ACC112 (cell line): ENCODE measurements at regions not wholly inside any gene's neighbourhood (a gene's known extent, or its start where the extent isn't known, plus 50 kb on each side); places are given as distances from the start of the nearest gene placed in this dataset.

Experiments used
- H2AFZ ChIP-seq: fragments of 200-600 bp; sonication (generic); one replicate; pipeline ENCODE4 v1.6.0; 2017; ENCODE audit warnings: antibody characterized with exemption, low read length; ENCODE audit not compliant: unreplicated experiment
- H3K27ac ChIP-seq: fragments of 200-600 bp; sonication (generic); 2 replicates; pipeline ENCODE4 v1.5.1; 2014; ENCODE audit warnings: low read depth, mild to moderate bottlenecking, antibody characterized with exemption, low read length, moderate library complexity
- H3K27me3 ChIP-seq: fragments of 200-600 bp; sonication (generic); 2 replicates; pipeline ENCODE4 v1.6.1; 2014; ENCODE audit warnings: mild to moderate bottlenecking, antibody characterized with exemption, low read length, moderate library complexity, mixed read lengths; ENCODE audit not compliant: insufficient read depth
- H3K36me3 ChIP-seq: fragments of 200-600 bp; sonication (generic); 2 replicates; pipeline ENCODE4 v1.6.1; 2016; ENCODE audit warnings: mild to moderate bottlenecking, antibody characterized with exemption, low read length, moderate library complexity, mixed read lengths; ENCODE audit not compliant: insufficient read depth
- H3K4me1 ChIP-seq: fragments of 200-600 bp; sonication (generic); one replicate; pipeline ENCODE4 v1.6.1; 2016; ENCODE audit warnings: low read length, mixed read lengths; ENCODE audit not compliant: insufficient read depth, unreplicated experiment, control insufficient read depth
- H3K4me3 ChIP-seq: fragments of 200-600 bp; sonication (generic); 2 replicates; pipeline ENCODE4 v1.5.1; 2014; ENCODE audit warnings: mild to moderate bottlenecking, low read depth, low read length
- H3K79me2 ChIP-seq: fragments of 200-600 bp; sonication (generic); one replicate; pipeline ENCODE4 v1.6.0; 2016; ENCODE audit warnings: low read length; ENCODE audit not compliant: control insufficient read depth, unreplicated experiment, insufficient read depth

DNA sequence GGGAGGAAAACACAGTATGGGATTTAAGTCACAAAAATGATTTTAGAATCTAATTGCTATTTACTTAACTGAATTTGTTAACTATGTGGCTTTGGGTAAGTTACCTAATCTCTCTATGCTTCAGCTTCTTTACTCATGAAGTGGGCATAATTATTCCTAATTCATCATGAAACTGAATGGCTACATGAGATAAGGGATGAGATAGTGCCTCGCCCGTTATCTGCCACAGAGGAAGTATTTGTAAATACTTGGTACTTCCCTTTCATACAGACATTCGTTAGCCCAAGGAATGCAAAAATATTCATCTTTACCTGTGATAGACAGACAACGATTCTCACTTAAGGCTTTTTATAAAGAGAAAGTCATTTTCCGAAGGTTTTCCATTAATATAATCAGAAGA is 221.2 kb upstream of the BLID start:
- peaks cover 17% of the 10 kb centered on the region for H3K4me1 ChIP-seq
- peaks cover 3% of the 10 kb centered on the region; the same call in 1 of the 2 replicates for H3K27me3 ChIP-seq
- no peak overlapping the region for H3K27ac ChIP-seq
- no peaks in the 10 kb centered on the region for H3K79me2 ChIP-seq
- no peaks in the 10 kb centered on the region for H3K36me3 ChIP-seq
- H2AFZ ChIP-seq, result no peak overlapping the region
- H3K4me3 ChIP-seq, result no peak overlapping the region

GRCh38 chr11:122336706-122337105 is 220.7 kb upstream of the BLID start:
- Histone ChIP-seq H3K4me3 (no peak overlapping the region), H3K79me2 (no peaks in the 10 kb centered on the region), H2AFZ (no peak overlapping the region), H3K4me1 (peaks cover 12% of the 10 kb centered on the region), H3K27ac (no peak overlapping the region), H3K36me3 (no peaks in the 10 kb centered on the region), H3K27me3 (peaks cover 3% of the 10 kb centered on the region; the same call in 1 of the 2 replicates)

DNA sequence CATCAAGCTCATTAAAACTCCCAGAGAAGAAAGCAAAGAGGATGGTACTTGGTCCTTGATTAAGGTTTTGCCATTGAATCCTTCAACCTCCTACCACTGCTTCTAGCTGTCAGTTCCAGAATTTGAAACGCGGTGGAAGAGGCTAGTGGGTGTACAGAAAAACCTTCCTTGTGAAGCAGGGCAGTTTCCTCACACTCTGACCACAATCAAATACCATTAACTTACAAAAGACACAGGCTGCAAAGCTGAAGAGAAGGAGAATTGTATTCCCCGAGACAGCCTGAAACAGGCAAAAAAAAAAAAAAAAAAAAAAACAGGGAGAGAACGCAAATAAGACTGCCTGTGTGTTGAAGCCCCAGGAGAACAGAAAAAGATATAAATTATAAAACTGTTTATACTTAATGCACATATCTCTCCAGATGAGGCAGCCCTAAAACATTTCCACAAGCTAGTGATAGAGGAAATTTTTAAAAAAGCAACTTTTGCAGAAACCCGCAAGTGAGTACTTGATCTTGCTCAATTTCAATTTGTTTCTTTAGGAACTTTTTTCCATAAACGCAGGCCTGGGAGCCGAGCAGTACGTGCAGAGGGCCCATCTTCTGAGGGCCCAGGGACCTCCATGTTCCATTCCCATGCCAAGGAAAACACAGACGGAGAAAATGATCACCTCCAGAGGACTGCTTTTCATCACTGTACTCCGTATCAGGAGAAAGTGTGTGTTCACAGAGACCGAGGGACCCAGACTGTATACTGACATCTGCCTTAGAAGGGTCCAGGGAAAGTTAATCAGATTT is 218.7 kb upstream of the BLID start:
- no peaks in the 10 kb centered on the region for H3K36me3 ChIP-seq
- no peaks in the 10 kb centered on the region for H3K79me2 ChIP-seq
- no peak overlapping the region for H2AFZ ChIP-seq
- no peak overlapping the region for H3K27ac ChIP-seq
- H3K27me3 ChIP-seq, result peaks cover 3% of the 10 kb centered on the region; the same call in 1 of the 2 replicates
- no peak overlapping the region for H3K4me3 ChIP-seq
- peaks cover 3% of the 10 kb centered on the region for H3K4me1 ChIP-seq

DNA sequence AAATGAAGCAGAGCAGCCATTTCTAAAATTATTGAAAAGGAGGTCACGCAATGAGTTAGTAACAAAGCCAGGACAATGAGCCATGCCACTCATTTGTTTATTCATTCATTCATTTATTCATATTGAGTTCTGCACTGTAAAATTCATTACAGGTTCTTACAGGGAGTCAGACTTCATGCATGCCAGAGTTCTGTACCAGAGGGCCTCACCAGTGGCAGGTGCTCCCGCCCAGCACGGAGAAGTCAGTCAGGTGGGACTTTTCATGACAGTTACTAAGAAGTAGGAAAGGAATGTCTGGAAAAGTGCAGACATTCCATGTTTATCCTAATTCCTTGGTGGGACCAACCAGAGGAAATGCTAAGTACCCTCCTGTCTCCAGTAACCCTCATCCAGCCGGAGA is 217.5 kb upstream of the BLID start:
- H3K4me3 ChIP-seq, result no peak overlapping the region
- H3K4me1 ChIP-seq, result peaks cover 3% of the 10 kb centered on the region
- no peak overlapping the region for H3K27ac ChIP-seq
- H2AFZ ChIP-seq, result no peak overlapping the region
- H3K79me2 ChIP-seq, result no peaks in the 10 kb centered on the region
- peaks cover 3% of the 10 kb centered on the region; the same call in 1 of the 2 replicates for H3K27me3 ChIP-seq
- H3K36me3 ChIP-seq, result no peaks in the 10 kb centered on the region

GRCh38 chr11:122331079-122331478 is 215.1 kb upstream of the BLID start:
- Histone ChIP-seq H3K27me3 (peaks cover 3% of the 10 kb centered on the region; the same call in 1 of the 2 replicates), H3K4me1 (peaks cover 9% of the 10 kb centered on the region), H3K79me2 (no peaks in the 10 kb centered on the region), H2AFZ (no peak overlapping the region), H3K27ac (no peak overlapping the region), H3K4me3 (no peak overlapping the region), H3K36me3 (no peaks in the 10 kb centered on the region)

- no peak overlapping the region for H3K27ac ChIP-seq
- H3K27me3 ChIP-seq, result peaks cover 3% of the 10 kb centered on the region; the same call in 1 of the 2 replicates
- H2AFZ ChIP-seq, result no peak overlapping the region
- peaks cover 9% of the 10 kb centered on the region for H3K4me1 ChIP-seq
- no peaks in the 10 kb centered on the region for H3K79me2 ChIP-seq
- no peaks in the 10 kb centered on the region for H3K36me3 ChIP-seq
- no peak overlapping the region for H3K4me3 ChIP-seq
Observed at GRCh38 chr11:122330279-122330965, 214.4 kb upstream of the BLID start.

- H2AFZ ChIP-seq, result no peak overlapping the region
Observed at GRCh38 chr11:122327528-122327927, 211.5 kb upstream of the BLID start.

GRCh38 chr11:122323754-122324421 is 207.9 kb upstream of the BLID start:
- H3K27me3 ChIP-seq, result no peaks in the 10 kb centered on the region
- no peak overlapping the region for H2AFZ ChIP-seq
- no peak overlapping the region for H3K27ac ChIP-seq

More at GRCh38 chr11:122327528-122327927, 211.5 kb upstream of the BLID start:
- H3K36me3 ChIP-seq, result no peaks in the 10 kb centered on the region
- no peaks in the 10 kb centered on the region for H3K27me3 ChIP-seq
- no peak overlapping the region for H3K27ac ChIP-seq
- no peak overlapping the region for H3K4me3 ChIP-seq
- H3K79me2 ChIP-seq, result no peaks in the 10 kb centered on the region
- H3K4me1 ChIP-seq, result peaks cover 9% of the 10 kb centered on the region

DNA sequence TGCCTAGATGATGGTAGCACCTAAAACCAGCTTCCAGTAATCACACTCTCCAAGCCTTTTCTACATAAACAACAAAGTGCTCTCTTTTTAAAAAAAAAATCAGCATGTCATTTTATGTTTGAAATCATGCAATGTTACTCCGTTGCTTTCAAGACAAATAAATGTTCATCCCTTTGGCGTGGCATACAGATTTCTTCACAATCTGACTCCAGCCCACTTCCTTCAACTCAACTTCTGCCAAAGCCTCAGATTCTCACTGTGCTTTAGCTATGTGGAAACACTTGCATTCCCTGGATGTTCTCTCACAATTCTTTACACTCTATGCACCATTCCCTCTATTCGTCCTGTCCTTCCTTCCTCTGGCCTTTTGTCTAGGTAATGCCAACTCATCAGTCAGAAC is 206.3 kb upstream of the BLID start:
- H3K36me3 ChIP-seq, result no peaks in the 10 kb centered on the region

More at GRCh38 chr11:122323754-122324421, 207.9 kb upstream of the BLID start:
- H3K4me3 ChIP-seq, result no peak overlapping the region
- no peaks in the 10 kb centered on the region for H3K79me2 ChIP-seq
- no peaks in the 10 kb centered on the region for H3K36me3 ChIP-seq
- peaks cover 6% of the 10 kb centered on the region for H3K4me1 ChIP-seq

GRCh38 chr11:122320671-122321070 is 204.7 kb upstream of the BLID start:
- no peak overlapping the region for H3K4me3 ChIP-seq
- H3K27me3 ChIP-seq, result no peaks in the 10 kb centered on the region
- H3K27ac ChIP-seq, result no peak overlapping the region
- H3K79me2 ChIP-seq, result no peaks in the 10 kb centered on the region
- H3K4me1 ChIP-seq, result no peaks in the 10 kb centered on the region
- H3K36me3 ChIP-seq, result no peaks in the 10 kb centered on the region
- no peak overlapping the region for H2AFZ ChIP-seq

More for the DNA sequence above, 206.3 kb upstream of the BLID start:
- H3K79me2 ChIP-seq, result no peaks in the 10 kb centered on the region
- H3K27me3 ChIP-seq, result no peaks in the 10 kb centered on the region
- peaks cover under 1% of the 10 kb centered on the region for H3K4me1 ChIP-seq
- no peak overlapping the region for H2AFZ ChIP-seq
- H3K27ac ChIP-seq, result no peak overlapping the region
- H3K4me3 ChIP-seq, result no peak overlapping the region
